ENCODE measurements at regions not wholly inside any gene's neighbourhood (a gene's known extent, or its start where the extent isn't known, plus 50 kb on each side); places are given as distances from the start of the nearest gene placed in this dataset.

DNA sequence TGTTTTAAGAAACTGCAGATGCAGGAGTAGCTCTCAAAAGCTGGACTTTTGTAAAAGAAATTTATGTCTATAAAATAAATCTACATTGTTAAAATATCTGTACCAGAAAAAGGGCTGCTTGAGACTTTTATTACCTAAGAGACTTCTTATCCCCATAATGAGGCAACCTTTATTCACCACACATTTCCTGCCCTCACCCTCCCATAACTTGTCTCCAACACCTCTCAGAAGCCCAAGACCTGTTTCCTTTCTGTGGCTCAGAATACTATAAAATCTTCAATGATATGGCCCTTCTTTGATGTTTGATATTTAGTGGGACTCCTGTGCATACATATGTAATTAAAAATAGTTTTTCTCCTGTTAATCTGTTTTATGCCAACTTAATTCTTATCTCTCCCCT, 141.5 kb upstream of the FER start:
- TF ChIP-seq, protein P1, sequence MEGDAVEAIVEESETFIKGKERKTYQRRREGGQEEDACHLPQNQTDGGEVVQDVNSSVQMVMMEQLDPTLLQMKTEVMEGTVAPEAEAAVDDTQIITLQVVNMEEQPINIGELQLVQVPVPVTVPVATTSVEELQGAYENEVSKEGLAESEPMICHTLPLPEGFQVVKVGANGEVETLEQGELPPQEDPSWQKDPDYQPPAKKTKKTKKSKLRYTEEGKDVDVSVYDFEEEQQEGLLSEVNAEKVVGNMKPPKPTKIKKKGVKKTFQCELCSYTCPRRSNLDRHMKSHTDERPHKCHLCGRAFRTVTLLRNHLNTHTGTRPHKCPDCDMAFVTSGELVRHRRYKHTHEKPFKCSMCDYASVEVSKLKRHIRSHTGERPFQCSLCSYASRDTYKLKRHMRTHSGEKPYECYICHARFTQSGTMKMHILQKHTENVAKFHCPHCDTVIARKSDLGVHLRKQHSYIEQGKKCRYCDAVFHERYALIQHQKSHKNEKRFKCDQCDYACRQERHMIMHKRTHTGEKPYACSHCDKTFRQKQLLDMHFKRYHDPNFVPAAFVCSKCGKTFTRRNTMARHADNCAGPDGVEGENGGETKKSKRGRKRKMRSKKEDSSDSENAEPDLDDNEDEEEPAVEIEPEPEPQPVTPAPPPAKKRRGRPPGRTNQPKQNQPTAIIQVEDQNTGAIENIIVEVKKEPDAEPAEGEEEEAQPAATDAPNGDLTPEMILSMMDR (IDR thresholded peaks at IDR 0.05): no peak
- TF ChIP-seq POLR2A (IDR thresholded peaks at IDR 0.05): no peak
